Sigmoid colon (tissue), 6 donors: ENCODE measurements at regions not wholly inside any gene's neighbourhood (a gene's known extent, or its start where the extent isn't known, plus 50 kb on each side); places are given as distances from the start of the nearest gene placed in this dataset.

Source experiments
- DNase-seq: peaks from one replicate; pipeline ENCODE4 v3.0.0-alpha.2; 2019
- H3K27ac ChIP-seq, 4 donors: fragments of 200-600 bp; sonication (generic); one replicate each; pipeline ENCODE4 v1.5.1; 2016 to 2019; ENCODE audit warnings: mild to moderate bottlenecking in 1 of 4
- H3K27me3 ChIP-seq, 3 donors: fragments of 200-600 bp; sonication (generic); one replicate each; pipeline ENCODE4 v1.5.1; 2019; ENCODE audit warnings: mild to moderate bottlenecking in 1 of 3
- H3K36me3 ChIP-seq, 4 donors: fragments of 200-600 bp; sonication (generic); one replicate each; pipeline ENCODE4 v1.5.1; 2016 to 2019
- H3K4me1 ChIP-seq, 4 donors: fragments of 200-600 bp; sonication (generic); one replicate each; pipeline ENCODE4 v1.5.1; 2017 to 2019
- H3K4me3 ChIP-seq, 4 donors: fragments of 200-600 bp; sonication (generic); one replicate each; pipeline ENCODE4 v1.5.1; 2017 to 2019; ENCODE audit warnings: mild to moderate bottlenecking in 2 of 4, moderate library complexity in 1 of 4
- H3K9me3 ChIP-seq, 4 donors: fragments of 200-600 bp in 3 of 4; sonication (generic) in 3 of 4; one replicate each; pipeline versions ENCODE4 v1.5.1 to v1.6.1; 2013 to 2019
- EP300 ChIP-seq, 4 donors: sonication (generic); formaldehyde crosslinking; IDR thresholded peaks; one replicate each; pipeline ENCODE4 v1.6.1; 2017; ENCODE audit warnings: antibody characterized with exemption in 4 of 4
- POLR2A ChIP-seq, 2 donors: fragments of 450-650 bp; IDR thresholded peaks; one replicate each; pipeline ENCODE4 v1.6.1; 2016; ENCODE audit warnings: antibody characterized with exemption in 2 of 2, mild to moderate bottlenecking in 2 of 2, moderate library complexity in 2 of 2
- POLR2AphosphoS5 ChIP-seq, 4 donors: sonication (generic); formaldehyde crosslinking; IDR thresholded peaks; one replicate each; pipeline ENCODE4 v1.6.1; 2017; ENCODE audit warnings: antibody characterized with exemption in 4 of 4
- WGBS, 2 donors: extraction: QIAGEN DNeasy Blood & Tissue Kit; methylation state at CpG; one replicate each; pipeline ENCODE4 v1.1.7; 2013; 5-methylcytosine and 5-hydroxymethylcytosine counted together
- intact Hi-C: fragments of 100-400 bp; cut with DNase I; formaldehyde crosslinking; loops from one replicate; pipeline ENCODE4 v1.15.1; 2023
- TF ChIP-seq, protein P1 (sequence below), 4 experiments: fragments of 450-650 bp in 3 of 4; fragments of 200-600 bp in 1 of 4; IDR thresholded peaks; one replicate each; pipeline ENCODE4 v1.5.1; 2016 to 2019; ENCODE audit warnings: antibody characterized with exemption in 4 of 4, mild to moderate bottlenecking in 3 of 4, moderate library complexity in 2 of 4
- donor health status: healthy with polysubstance abuse.
- donor health status: healthy.

GRCh38 chr21:34008618-34009017 lies 64.8 kb upstream of the MRPS6 start:
- Histone ChIP-seq H3K27me3 (no peaks in the 10 kb centered on the region), H3K36me3 (no peaks in the 10 kb centered on the region), H3K27ac (no peak overlapping the region), H3K4me3 (no peak overlapping the region), H3K4me1 (peaks cover 0 to 4% (median 0%) of the 10 kb centered on the region in 4 donors), H3K9me3 (no peaks in the 10 kb centered on the region)
- TF ChIP-seq POLR2A (IDR thresholded peaks at IDR 0.05): no peak
- TF ChIP-seq POLR2AphosphoS5 (IDR thresholded peaks at IDR 0.05): no peak
- TF ChIP-seq EP300 (IDR thresholded peaks at IDR 0.05): no peak
- TF ChIP-seq, protein P1, sequence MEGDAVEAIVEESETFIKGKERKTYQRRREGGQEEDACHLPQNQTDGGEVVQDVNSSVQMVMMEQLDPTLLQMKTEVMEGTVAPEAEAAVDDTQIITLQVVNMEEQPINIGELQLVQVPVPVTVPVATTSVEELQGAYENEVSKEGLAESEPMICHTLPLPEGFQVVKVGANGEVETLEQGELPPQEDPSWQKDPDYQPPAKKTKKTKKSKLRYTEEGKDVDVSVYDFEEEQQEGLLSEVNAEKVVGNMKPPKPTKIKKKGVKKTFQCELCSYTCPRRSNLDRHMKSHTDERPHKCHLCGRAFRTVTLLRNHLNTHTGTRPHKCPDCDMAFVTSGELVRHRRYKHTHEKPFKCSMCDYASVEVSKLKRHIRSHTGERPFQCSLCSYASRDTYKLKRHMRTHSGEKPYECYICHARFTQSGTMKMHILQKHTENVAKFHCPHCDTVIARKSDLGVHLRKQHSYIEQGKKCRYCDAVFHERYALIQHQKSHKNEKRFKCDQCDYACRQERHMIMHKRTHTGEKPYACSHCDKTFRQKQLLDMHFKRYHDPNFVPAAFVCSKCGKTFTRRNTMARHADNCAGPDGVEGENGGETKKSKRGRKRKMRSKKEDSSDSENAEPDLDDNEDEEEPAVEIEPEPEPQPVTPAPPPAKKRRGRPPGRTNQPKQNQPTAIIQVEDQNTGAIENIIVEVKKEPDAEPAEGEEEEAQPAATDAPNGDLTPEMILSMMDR (IDR thresholded peaks at IDR 0.05): no peak
- DNase-seq: no peak
- intact Hi-C loops: no loop called here
- WGBS, 2 donors: 92 to 94% methylated on average over 5 of the region's 5 CpGs

DNA sequence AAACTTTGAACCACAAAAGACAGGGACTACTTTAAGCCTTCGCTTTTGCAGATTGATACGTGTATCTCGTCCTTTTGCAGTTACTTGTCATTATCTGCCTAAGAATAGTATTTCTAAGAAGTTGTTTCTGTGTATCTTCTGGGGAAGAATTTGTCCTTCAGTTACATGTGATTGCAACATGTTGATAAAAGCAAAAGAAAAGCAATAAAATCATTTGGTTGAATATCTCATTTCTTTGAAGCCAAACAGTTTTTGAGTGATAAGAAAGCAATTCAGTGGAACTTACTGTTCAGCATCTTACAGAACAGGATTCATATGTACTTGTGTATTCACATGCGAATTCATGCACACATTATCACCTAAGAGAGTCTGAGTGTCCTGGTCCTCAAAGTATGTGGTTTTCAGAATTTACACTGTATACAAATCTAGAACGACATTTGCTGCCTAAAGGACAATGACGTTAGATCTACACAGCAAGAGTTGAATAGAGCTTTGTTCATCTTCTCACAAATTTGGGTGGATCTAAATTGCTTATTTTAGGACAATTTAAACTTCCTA lies 66.7 kb upstream of the MRPS6 start:
- H3K27me3 ChIP-seq: no peaks in the 10 kb centered on the region
- intact Hi-C loops: no loop called here

DNA sequence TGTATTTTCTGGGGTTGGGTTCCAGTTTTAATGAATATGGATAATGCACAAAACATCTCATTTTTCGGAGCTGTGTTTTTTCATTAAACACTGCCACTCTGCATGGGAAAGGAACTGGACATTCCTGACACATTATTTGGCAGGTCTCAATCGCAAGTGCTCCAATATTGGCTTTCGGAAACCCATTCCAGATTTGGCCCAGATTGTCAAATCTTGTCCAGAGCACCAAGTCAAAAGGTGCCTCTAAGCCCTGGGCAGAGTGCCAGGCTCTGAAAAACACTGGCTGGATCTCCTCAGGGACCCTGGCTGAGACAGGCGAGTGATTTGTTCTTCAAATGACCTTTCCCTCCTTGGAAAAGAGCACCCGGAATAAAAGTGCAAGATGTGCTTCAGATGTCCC lies 68.4 kb upstream of the MRPS6 start:
- H3K27ac ChIP-seq: peak overlapping the region in 2 of 4 donors; percentile 6 to 25
- no peaks in the 10 kb centered on the region for H3K27me3 ChIP-seq
- TF ChIP-seq, protein P1 (IDR thresholded peaks at IDR 0.05): no peak
- TF ChIP-seq POLR2AphosphoS5 (IDR thresholded peaks at IDR 0.05) (no peak), EP300 (IDR thresholded peaks at IDR 0.05) (no peak), POLR2A (IDR thresholded peaks at IDR 0.05) (no peak)
- no peak overlapping the region for H3K4me3 ChIP-seq
- no peaks in the 10 kb centered on the region for H3K36me3 ChIP-seq
- peaks cover 0 to 4% (median 0%) of the 10 kb centered on the region in 4 donors for H3K4me1 ChIP-seq
- DNase-seq: peak; percentile 70
- 83 to 90% methylated on average over 5 of the region's 5 CpGs for WGBS, 2 donors
- H3K9me3 ChIP-seq: no peaks in the 10 kb centered on the region
- intact Hi-C loops: no loop called here

More for the DNA sequence above, 66.7 kb upstream of the MRPS6 start:
- no peak overlapping the region for H3K4me3 ChIP-seq
- no peak for DNase-seq
- TF ChIP-seq EP300 (IDR thresholded peaks at IDR 0.05) (no peak), POLR2AphosphoS5 (IDR thresholded peaks at IDR 0.05) (no peak), POLR2A (IDR thresholded peaks at IDR 0.05) (no peak)
- TF ChIP-seq, protein P1 (IDR thresholded peaks at IDR 0.05): no peak
- no peaks in the 10 kb centered on the region for H3K9me3 ChIP-seq
- WGBS, 2 donors: 27 to 77% methylated on average over 6 of the region's 6 CpGs
- H3K36me3 ChIP-seq: no peaks in the 10 kb centered on the region
- H3K27ac ChIP-seq: no peak overlapping the region
- H3K4me1 ChIP-seq: peaks cover 0 to 4% (median 0%) of the 10 kb centered on the region in 4 donors

GRCh38 chr21:34004013-34004938 lies 69.1 kb upstream of the MRPS6 start:
- no peaks in the 10 kb centered on the region for H3K9me3 ChIP-seq
- H3K4me3 ChIP-seq: no peak overlapping the region
- H3K36me3 ChIP-seq: no peaks in the 10 kb centered on the region
- 79 to 92% methylated on average over 7 of the region's 7 CpGs for WGBS, 2 donors
- H3K27ac ChIP-seq: peak overlapping the region in 1 of 4 donors; percentile 25
- TF ChIP-seq POLR2AphosphoS5 (IDR thresholded peaks at IDR 0.05) (no peak), POLR2A (IDR thresholded peaks at IDR 0.05) (no peak), EP300 (IDR thresholded peaks at IDR 0.05) (no peak)
- TF ChIP-seq, protein P1 (IDR thresholded peaks at IDR 0.05): no peak
- peaks cover 0 to 4% (median 0%) of the 10 kb centered on the region in 4 donors for H3K4me1 ChIP-seq
- intact Hi-C loops: no loop called here
- no peaks in the 10 kb centered on the region for H3K27me3 ChIP-seq
- peak; percentile 68 for DNase-seq
